Stimulated activated CD4-positive, alpha-beta T cell treated with anti-CD3 and anti-CD28 coated beads, Interleukin-1b, Interleukin-23, amount 100 ng/mL, for 48 hours (primary cell): ENCODE measurements at regions not wholly inside any gene's neighbourhood (a gene's known extent, or its start where the extent isn't known, plus 50 kb on each side); places are given as distances from the start of the nearest gene placed in this dataset.

Source experiments
- DNase-seq: peaks from one replicate; pipeline ENCODE4 v3.0.0-alpha.2; 2020

- no peak for DNase-seq
Observed at GRCh38 chr14:100955201-100955600, 51.7 kb upstream of the RTL1 start.

- no peak for DNase-seq
Observed at GRCh38 chr14:100962494-100962893, 59.0 kb upstream of the RTL1 start.

GRCh38 chr14:100965296-100965695 is 61.8 kb upstream of the RTL1 start:
- DNase-seq = no peak

GRCh38 chr14:100967178-100967577 is 63.7 kb upstream of the RTL1 start:
- no peak for DNase-seq

- DNase-seq = no peak
Observed at GRCh38 chr14:100967930-100968329, 64.4 kb upstream of the RTL1 start.

- no peak for DNase-seq
Observed at GRCh38 chr14:100972118-100972897, 68.8 kb upstream of the RTL1 start.

- DNase-seq = no peak
Observed at GRCh38 chr14:100975671-100976070, 72.1 kb upstream of the RTL1 start.

GRCh38 chr14:100979079-100979478 is 75.6 kb upstream of the RTL1 start:
- DNase-seq = no peak

DNA sequence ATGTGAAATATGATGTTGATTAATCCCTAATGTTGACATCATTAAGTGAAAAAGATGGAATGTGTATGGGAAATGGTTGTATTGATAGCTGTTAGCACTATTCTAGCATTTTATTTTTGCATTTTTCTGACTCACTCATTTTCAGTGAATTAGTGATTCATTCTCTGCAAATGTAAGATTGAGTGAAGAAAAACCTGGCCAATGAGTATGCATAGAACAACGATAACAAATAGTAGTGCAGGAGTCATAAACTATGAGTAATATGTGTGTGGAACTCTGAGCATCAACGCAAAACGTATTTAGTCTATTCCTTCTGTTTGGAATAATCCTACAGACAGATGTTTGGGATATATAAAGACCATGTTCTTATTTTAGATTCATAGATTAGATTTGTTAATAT is 76.3 kb upstream of the RTL1 start:
- no peak for DNase-seq

DNA sequence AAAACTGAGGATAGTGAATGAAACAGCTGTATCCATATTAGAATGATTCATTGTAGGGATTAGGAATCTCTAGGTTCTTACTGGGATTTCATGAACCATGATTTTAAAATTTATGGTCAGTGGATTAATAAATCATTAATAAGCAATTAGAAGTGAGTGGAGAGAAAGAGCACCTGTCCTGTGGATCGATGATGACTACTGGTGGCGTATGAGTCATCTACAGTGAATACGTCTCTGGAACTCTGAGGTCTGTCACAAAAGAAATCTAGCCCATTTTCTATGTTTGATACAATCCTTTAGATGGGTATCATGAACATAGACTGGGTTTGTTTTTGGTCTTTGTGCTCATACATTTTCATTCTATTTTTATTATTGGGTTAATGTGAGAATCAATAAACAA is 77.3 kb upstream of the RTL1 start:
- DNase-seq = no peak

DNA sequence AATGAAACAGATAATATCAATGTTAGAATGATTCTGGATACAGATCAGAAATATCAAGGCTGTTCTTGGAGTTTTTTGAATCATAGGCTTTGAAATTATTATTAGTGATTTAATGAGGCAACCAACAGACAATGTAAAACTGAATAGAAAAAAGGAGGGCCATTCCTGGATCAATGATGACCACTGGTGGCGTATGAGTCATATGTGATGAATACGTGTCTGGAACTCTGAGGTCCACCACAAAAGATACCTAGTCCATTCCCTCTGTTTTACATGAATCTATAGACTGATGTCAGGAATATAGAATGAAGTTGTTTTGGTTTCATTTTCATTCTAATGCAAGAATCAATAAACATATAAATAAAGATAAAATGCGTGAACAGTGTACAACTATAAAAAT is 78.3 kb upstream of the RTL1 start:
- no peak for DNase-seq

DNA sequence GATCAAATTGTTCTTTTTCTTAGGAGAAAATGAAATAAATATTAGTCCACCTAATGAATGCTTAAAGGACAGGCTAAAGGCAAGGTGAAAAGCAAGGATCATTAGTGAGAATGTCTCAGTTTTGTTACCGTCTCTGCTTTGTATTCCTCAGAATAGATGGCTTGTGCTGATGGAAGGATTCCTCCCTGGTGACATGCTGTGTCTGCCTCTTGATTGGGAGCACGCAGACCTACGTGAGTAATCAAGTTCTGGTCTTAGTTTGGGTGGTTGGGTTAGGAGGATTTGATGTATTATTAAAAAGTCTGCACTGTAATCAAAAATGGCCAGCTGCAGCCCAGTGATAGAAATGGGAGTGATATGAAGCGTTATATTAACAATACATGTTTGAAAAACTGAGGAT is 78.8 kb upstream of the RTL1 start:
- no peak for DNase-seq

DNA sequence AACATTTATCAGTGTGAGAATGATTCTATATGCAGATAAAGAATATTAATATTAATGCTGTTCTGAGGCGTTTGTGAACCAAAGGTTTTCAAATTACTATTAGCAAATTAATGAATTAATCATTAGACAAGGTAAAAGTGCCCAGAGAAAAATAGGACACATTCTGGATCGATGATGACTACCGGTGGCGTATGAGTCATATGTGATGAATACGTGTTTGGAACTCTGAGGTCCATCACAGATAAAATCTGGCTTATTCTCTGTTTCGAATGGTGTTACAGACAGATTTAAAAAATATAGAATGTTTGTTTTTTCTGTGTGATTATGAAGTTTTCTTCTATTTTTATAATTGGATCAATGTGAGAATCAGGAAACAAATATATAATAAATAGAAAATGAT is 79.2 kb upstream of the RTL1 start:
- DNase-seq = no peak

GRCh38 chr14:100983710-100984109 is 80.2 kb upstream of the RTL1 start:
- no peak for DNase-seq

- no peak for DNase-seq
Observed at GRCh38 chr14:100988011-100988410, 84.5 kb upstream of the RTL1 start.

GRCh38 chr14:100988411-100988900 is 84.9 kb upstream of the RTL1 start:
- no peak for DNase-seq

- DNase-seq = no peak
Observed at GRCh38 chr14:100988956-100989355, 85.4 kb upstream of the RTL1 start.

DNA sequence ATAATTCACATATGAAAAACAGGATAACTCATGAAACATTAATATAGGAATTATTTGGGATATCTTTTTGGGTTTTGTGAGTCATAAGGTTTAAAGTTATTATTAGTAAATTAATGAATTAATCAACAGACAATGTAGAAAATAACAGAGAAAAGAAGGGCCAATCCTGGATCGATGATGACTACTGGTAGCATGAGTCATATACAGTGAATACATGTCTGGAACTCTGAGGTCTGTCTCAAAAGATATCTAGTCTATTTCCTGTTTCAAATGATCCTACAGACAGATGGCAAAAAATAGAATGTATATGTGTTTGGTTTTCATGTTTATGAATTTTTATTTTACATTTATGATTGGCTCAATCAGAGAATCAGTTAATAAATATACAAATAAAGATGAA is 86.4 kb upstream of the RTL1 start:
- DNase-seq = no peak

DNA sequence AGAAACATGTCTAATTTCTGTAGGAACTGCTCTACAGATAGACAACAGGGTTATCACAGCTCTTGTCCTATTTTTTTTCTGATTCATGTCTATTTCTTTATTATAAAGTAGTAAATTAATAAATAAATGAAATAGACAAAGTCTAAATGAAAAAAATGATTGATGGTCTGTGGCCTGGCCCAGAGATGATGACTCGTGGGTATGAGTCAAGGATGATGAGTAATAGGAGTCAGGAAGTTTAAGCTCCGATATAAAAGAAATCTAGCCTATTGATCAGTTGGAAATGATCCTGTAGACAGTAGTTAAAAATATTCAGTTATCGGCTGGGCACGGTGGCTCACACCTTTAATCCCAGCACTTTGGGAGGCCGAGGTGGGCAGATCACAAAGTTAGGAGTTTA is 90.6 kb upstream of the RTL1 start:
- DNase-seq = no peak

GRCh38 chr14:100994756-100995330 is 91.3 kb upstream of the RTL1 start:
- no peak for DNase-seq

- no peak for DNase-seq
Observed at GRCh38 chr14:101000711-101001250, 97.3 kb upstream of the RTL1 start.

- DNase-seq = peak; percentile 10
Observed at GRCh38 chr14:101001311-101002069, 98.0 kb upstream of the RTL1 start.

- DNase-seq = no peak
Observed at GRCh38 chr14:101002738-101003137, 99.2 kb upstream of the RTL1 start.

- DNase-seq = no peak
Observed at GRCh38 chr14:101004176-101004575, 100.7 kb upstream of the RTL1 start.
